ENCODE measurements at regions not wholly inside any gene's neighbourhood (a gene's known extent, or its start where the extent isn't known, plus 50 kb on each side); places are given as distances from the start of the nearest gene placed in this dataset.

DNA sequence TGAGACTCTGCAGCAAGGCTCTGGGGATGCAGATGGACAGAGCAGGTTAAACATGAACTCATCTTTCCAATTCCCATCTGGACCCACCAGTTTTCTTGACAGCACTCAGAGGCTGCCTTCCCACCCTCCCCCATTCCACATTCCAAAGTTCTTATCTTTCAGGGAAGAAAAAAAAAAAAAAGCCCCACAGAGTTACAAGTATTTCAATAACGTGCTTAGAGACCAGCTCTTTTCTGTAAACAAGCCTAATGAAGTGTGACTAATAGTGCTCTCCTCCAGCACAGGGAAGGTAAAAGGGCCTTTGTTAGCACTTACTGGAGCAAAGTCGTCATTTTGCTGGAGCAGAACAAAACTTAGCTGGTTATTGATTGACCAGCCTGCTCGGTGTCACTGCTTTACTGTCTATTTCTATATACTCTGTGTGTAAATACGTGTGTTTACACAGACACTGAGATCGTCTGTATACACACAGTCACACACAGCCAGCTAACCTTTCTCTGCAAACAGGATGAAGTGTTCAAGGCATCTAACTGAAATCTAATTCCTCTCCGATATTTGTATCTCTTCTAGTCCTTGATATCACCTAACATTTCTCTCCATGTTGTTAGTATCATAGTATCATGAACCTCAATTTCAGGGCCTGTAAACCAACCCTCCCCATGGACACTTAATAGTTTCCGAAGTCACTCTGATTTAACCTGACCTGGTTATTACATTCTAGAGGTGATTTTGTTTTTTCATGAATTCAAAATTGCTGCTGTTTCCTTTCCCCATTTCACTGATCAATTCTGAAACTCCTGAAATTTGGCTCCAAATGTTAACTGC lies 84.9 kb downstream of the ZNF608 start (continued):
- 0 out of 2 replicates have a peak, but pooled peaks have one; percentile 10 for TF ChIP-seq ZBTB6 (tag by site-specific recombination; IDR thresholded peaks at IDR 0.05)
- TF ChIP-seq SP3 (tag by site-specific recombination; IDR thresholded peaks at IDR 0.05): peak; percentile 42
- 0 out of 2 replicates have a peak, but pooled peaks have one; percentile 43 for TF ChIP-seq ZNF610 (tag by site-specific recombination; IDR thresholded peaks at IDR 0.05; ENCODE audit: borderline replicate concordance)
- TF ChIP-seq ZNF596 (tag by site-specific recombination; IDR thresholded peaks at IDR 0.05): 0 out of 2 replicates have a peak, but pooled peaks have one; percentile 57
- no peak for TF ChIP-seq ZNF302 (tag by site-specific recombination; IDR thresholded peaks at IDR 0.05; ENCODE audit: low read depth)
- TF ChIP-seq ZBTB17 (tag by site-specific recombination; IDR thresholded peaks at IDR 0.05): peak; percentile 96
- TF ChIP-seq OSR2 (tag by site-specific recombination; IDR thresholded peaks at IDR 0.05): peak; percentile 94
- no peak for TF ChIP-seq ZNF19 (tag by site-specific recombination; IDR thresholded peaks at IDR 0.05; ENCODE audit: low read depth)
- TF ChIP-seq ZNF501 (tag by site-specific recombination; IDR thresholded peaks at IDR 0.05): 0 out of 2 replicates have a peak, but pooled peaks have one; percentile 33
- TF ChIP-seq, protein P1, sequence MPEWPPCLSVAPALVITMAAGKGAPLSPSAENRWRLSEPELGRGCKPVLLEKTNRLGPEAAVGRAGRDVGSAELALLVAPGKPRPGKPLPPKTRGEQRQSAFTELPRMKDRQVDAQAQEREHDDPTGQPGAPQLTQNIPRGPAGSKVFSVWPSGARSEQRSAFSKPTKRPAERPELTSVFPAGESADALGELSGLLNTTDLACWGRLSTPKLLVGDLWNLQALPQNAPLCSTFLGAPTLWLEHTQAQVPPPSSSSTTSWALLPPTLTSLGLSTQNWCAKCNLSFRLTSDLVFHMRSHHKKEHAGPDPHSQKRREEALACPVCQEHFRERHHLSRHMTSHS (tag by site-specific recombination; IDR thresholded peaks at IDR 0.05): peak; percentile 88
- TF ChIP-seq ZNF629 (tag by site-specific recombination; IDR thresholded peaks at IDR 0.05): peak; percentile 95
- no peak for TF ChIP-seq ZNF426 (tag by site-specific recombination; IDR thresholded peaks at IDR 0.05)
- TF ChIP-seq SCRT2 (tag by site-specific recombination; IDR thresholded peaks at IDR 0.05): peak; percentile 69
- no peak for TF ChIP-seq ZNF776 (tag by site-specific recombination; IDR thresholded peaks at IDR 0.05; ENCODE audit: borderline replicate concordance)
- TF ChIP-seq ZBTB26 (tag by site-specific recombination; optimal IDR thresholded peaks at IDR 0.05): no peak
- TF ChIP-seq ZNF510 (tag by site-specific recombination; IDR thresholded peaks at IDR 0.05; ENCODE audit: insufficient replicate concordance): no peak
- no peak for TF ChIP-seq YY2 (tag by site-specific recombination; IDR thresholded peaks at IDR 0.05)
- TF ChIP-seq BCL11B (tag by site-specific recombination; IDR thresholded peaks at IDR 0.05; ENCODE audit: low read depth): peak; percentile 94
- TF ChIP-seq ZNF274 (IDR thresholded peaks at IDR 0.05; ENCODE audit: low read length): no peak
- no peak for TF ChIP-seq ZNF274 (tag by site-specific recombination; IDR thresholded peaks at IDR 0.05; ENCODE audit: borderline replicate concordance)
- TF ChIP-seq ZNF701 (tag by site-specific recombination; IDR thresholded peaks at IDR 0.05): no peak
- TF ChIP-seq, protein P2, sequence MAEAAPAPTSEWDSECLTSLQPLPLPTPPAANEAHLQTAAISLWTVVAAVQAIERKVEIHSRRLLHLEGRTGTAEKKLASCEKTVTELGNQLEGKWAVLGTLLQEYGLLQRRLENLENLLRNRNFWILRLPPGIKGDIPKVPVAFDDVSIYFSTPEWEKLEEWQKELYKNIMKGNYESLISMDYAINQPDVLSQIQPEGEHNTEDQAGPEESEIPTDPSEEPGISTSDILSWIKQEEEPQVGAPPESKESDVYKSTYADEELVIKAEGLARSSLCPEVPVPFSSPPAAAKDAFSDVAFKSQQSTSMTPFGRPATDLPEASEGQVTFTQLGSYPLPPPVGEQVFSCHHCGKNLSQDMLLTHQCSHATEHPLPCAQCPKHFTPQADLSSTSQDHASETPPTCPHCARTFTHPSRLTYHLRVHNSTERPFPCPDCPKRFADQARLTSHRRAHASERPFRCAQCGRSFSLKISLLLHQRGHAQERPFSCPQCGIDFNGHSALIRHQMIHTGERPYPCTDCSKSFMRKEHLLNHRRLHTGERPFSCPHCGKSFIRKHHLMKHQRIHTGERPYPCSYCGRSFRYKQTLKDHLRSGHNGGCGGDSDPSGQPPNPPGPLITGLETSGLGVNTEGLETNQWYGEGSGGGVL (tag by site-specific recombination; IDR thresholded peaks at IDR 0.05): peak; percentile 75; the same call in 1 of the 2 replicates
- TF ChIP-seq SALL2 (tag by site-specific recombination; IDR thresholded peaks at IDR 0.05; ENCODE audit: borderline replicate concordance): no peak
- peak; percentile 96 for TF ChIP-seq KLF8 (tag by site-specific recombination; IDR thresholded peaks at IDR 0.05)
- TF ChIP-seq ZNF623 (tag by site-specific recombination; IDR thresholded peaks at IDR 0.05): peak; percentile 38; the same call in 1 of the 2 replicates
- no peak for TF ChIP-seq ZNF341 (tag by site-specific recombination; IDR thresholded peaks at IDR 0.05; ENCODE audit: low read depth)
- TF ChIP-seq ZNF366 (tag by site-specific recombination; conservative IDR thresholded peaks at IDR 0.05): peak; percentile 91
- peak; percentile 73 for TF ChIP-seq ZBTB8A (tag by site-specific recombination; IDR thresholded peaks at IDR 0.05)
- no peak for TF ChIP-seq ZNF423 (tag by site-specific recombination; IDR thresholded peaks at IDR 0.05)
- TF ChIP-seq KLF10 (tag by site-specific recombination; IDR thresholded peaks at IDR 0.05): peak; percentile 84
- TF ChIP-seq ZNF174 (tag by site-specific recombination; IDR thresholded peaks at IDR 0.05): no peak
- TF ChIP-seq YY1 (tag by site-specific recombination; IDR thresholded peaks at IDR 0.05): 0 out of 2 replicates have a peak, but pooled peaks have one; percentile 56
- TF ChIP-seq GLI4 (tag by site-specific recombination; IDR thresholded peaks at IDR 0.05): no peak
- TF ChIP-seq ZNF121 (tag by site-specific recombination; IDR thresholded peaks at IDR 0.05): no peak
- TF ChIP-seq WT1 (tag by site-specific recombination; IDR thresholded peaks at IDR 0.05): peak; percentile 98
- TF ChIP-seq ZNF140 (tag by site-specific recombination; IDR thresholded peaks at IDR 0.05): no peak
- no peak for TF ChIP-seq ZNF311 (tag by site-specific recombination; IDR thresholded peaks at IDR 0.05; ENCODE audit: borderline replicate concordance)

Measured in HEK293 (cell line).